IMR-90 (cell line): ENCODE measurements at regions not wholly inside any gene's neighbourhood (a gene's known extent, or its start where the extent isn't known, plus 50 kb on each side); places are given as distances from the start of the nearest gene placed in this dataset.

Experiments used
- CEBPB ChIP-seq: IDR thresholded peaks from 2 replicates; pipeline ENCODE4 v1.6.1; 2012; ENCODE audit warnings: low read depth, low read length, improper control_type of control experiment
- CHD1 ChIP-seq: IDR thresholded peaks from 2 replicates; pipeline ENCODE4 v1.6.1; 2012; ENCODE audit warnings: low read depth, low read length, improper control_type of control experiment
- FOS ChIP-seq: fragments of 150-350 bp; IDR thresholded peaks from 2 replicates; pipeline ENCODE4 v1.6.1; 2016; ENCODE audit warnings: low read depth, low read length
- MAFK ChIP-seq: IDR thresholded peaks from 2 replicates; pipeline ENCODE4 v1.6.1; 2012; ENCODE audit warnings: low read depth, low read length, improper control_type of control experiment
- MXI1 ChIP-seq: IDR thresholded peaks from 2 replicates; pipeline ENCODE4 v1.6.1; 2012; ENCODE audit warnings: low read depth, mild to moderate bottlenecking, low read length, moderate library complexity, borderline replicate concordance
- NFE2L2 ChIP-seq: fragments of 150-350 bp; IDR thresholded peaks from 2 replicates; pipeline ENCODE4 v1.6.1; 2016; ENCODE audit warnings: low read depth, mild to moderate bottlenecking, low read length
- POLR2A ChIP-seq: IDR thresholded peaks from 2 replicates; pipeline ENCODE4 v1.6.1; 2012; ENCODE audit warnings: mild to moderate bottlenecking, low read depth, low read length
- RAD21 ChIP-seq: IDR thresholded peaks from 2 replicates; pipeline ENCODE4 v1.6.1; 2012; ENCODE audit warnings: low read length, improper control_type of control experiment
- RCOR1 ChIP-seq: IDR thresholded peaks from 2 replicates; pipeline ENCODE4 v1.6.1; 2012; ENCODE audit warnings: mild to moderate bottlenecking, low read length, improper control_type of control experiment; ENCODE audit not compliant: insufficient replicate concordance
- RFX5 ChIP-seq: IDR thresholded peaks from 2 replicates; pipeline ENCODE4 v1.8.0; 2012; ENCODE audit warnings: low read depth, mild to moderate bottlenecking, low read length, moderate library complexity
- TF ChIP-seq, protein P1 (sequence below): conservative IDR thresholded peaks from 2 replicates; pipeline ENCODE4 v1.5.1; 2012; ENCODE audit warnings: mild to moderate bottlenecking, low read depth, low read length, improper control_type of control experiment
- TF ChIP-seq, protein P2 (sequence below): fragments of 150-350 bp; IDR thresholded peaks from 2 replicates; pipeline ENCODE4 v1.6.1; 2016; ENCODE audit warnings: low read depth, mild to moderate bottlenecking, low read length, moderate library complexity, borderline replicate concordance
- TF ChIP-seq, protein P3 (sequence below): fragments of 150-350 bp; IDR thresholded peaks from 2 replicates; pipeline ENCODE4 v1.6.1; 2017; ENCODE audit warnings: mild to moderate bottlenecking, antibody characterized with exemption, low read length, low read depth

DNA sequence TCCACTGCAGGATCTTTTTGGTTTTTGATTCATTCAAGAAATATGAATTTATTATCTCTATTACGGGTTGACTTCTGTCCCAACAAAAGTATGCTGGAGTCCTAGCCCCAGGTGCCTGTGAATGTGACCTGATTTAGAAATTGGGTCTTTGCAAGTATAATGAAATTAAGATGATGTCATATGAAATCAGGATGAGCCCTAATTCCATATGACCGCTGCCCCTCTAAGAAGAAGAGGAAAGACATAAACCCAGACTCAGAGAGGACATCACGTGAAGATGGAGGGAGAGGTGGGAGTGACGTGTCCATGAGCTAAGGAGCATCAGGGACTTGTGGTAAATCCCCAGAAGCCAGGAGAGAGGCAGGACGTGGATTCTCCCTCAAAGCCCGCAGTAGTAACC lies 287.1 kb downstream of the LPIN1 start:
- TF ChIP-seq RAD21 = no peak
- TF ChIP-seq, protein P1, sequence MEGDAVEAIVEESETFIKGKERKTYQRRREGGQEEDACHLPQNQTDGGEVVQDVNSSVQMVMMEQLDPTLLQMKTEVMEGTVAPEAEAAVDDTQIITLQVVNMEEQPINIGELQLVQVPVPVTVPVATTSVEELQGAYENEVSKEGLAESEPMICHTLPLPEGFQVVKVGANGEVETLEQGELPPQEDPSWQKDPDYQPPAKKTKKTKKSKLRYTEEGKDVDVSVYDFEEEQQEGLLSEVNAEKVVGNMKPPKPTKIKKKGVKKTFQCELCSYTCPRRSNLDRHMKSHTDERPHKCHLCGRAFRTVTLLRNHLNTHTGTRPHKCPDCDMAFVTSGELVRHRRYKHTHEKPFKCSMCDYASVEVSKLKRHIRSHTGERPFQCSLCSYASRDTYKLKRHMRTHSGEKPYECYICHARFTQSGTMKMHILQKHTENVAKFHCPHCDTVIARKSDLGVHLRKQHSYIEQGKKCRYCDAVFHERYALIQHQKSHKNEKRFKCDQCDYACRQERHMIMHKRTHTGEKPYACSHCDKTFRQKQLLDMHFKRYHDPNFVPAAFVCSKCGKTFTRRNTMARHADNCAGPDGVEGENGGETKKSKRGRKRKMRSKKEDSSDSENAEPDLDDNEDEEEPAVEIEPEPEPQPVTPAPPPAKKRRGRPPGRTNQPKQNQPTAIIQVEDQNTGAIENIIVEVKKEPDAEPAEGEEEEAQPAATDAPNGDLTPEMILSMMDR = no peak
- TF ChIP-seq, protein P2, sequence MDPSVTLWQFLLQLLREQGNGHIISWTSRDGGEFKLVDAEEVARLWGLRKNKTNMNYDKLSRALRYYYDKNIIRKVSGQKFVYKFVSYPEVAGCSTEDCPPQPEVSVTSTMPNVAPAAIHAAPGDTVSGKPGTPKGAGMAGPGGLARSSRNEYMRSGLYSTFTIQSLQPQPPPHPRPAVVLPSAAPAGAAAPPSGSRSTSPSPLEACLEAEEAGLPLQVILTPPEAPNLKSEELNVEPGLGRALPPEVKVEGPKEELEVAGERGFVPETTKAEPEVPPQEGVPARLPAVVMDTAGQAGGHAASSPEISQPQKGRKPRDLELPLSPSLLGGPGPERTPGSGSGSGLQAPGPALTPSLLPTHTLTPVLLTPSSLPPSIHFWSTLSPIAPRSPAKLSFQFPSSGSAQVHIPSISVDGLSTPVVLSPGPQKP = no peak
- TF ChIP-seq, protein P3, sequence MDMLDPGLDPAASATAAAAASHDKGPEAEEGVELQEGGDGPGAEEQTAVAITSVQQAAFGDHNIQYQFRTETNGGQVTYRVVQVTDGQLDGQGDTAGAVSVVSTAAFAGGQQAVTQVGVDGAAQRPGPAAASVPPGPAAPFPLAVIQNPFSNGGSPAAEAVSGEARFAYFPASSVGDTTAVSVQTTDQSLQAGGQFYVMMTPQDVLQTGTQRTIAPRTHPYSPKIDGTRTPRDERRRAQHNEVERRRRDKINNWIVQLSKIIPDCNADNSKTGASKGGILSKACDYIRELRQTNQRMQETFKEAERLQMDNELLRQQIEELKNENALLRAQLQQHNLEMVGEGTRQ = no peak
- TF ChIP-seq RCOR1 = no peak
- TF ChIP-seq CEBPB = no peak
- no peak for TF ChIP-seq POLR2A
- TF ChIP-seq NFE2L2 = no peak
- TF ChIP-seq CHD1 = no peak
- no peak for TF ChIP-seq MXI1
- no peak for TF ChIP-seq FOS
- TF ChIP-seq MAFK = no peak
- TF ChIP-seq RFX5 = no peak
